ENCODE measurements at regions not wholly inside any gene's neighbourhood (a gene's known extent, or its start where the extent isn't known, plus 50 kb on each side); places are given as distances from the start of the nearest gene placed in this dataset.

- no peak for TF ChIP-seq CTCF (IDR thresholded peaks at IDR 0.05; ENCODE audit: extremely low read depth, low read depth, low read length)
- Histone ChIP-seq H3K36me3 (ENCODE audit: insufficient read depth, low read length) (no peaks in the 10 kb centered on the region), H3K9me3 (ENCODE audit: low read depth, low read length) (no peaks in the 10 kb centered on the region), H3K4me2 (ENCODE audit: insufficient read depth, low read length) (no peak overlapping the region), H3K27me3 (ENCODE audit: insufficient read depth, low read length) (no peaks in the 10 kb centered on the region), H3K79me2 (ENCODE audit: insufficient read depth, low read length) (no peaks in the 10 kb centered on the region), H3K4me1 (ENCODE audit: insufficient read depth, low read length) (peaks cover 2% of the 10 kb centered on the region), H3K27ac (ENCODE audit: low read depth, low read length) (no peak overlapping the region), H4K20me1 (ENCODE audit: insufficient read depth, low read length) (no peaks in the 10 kb centered on the region), H3K4me3 (ENCODE audit: insufficient read depth, low read length) (no peak overlapping the region), H2AFZ (ENCODE audit: low read length) (no peak overlapping the region)
- no peak for DNase-seq (ENCODE audit: insufficient read length, low spot score, missing footprints)
Observed at GRCh38 chr14:89624500-89625156, 207.6 kb upstream of the FOXN3 start.

- Histone ChIP-seq H3K36me3 (ENCODE audit: insufficient read depth, low read length) (no peaks in the 10 kb centered on the region), H3K4me3 (ENCODE audit: insufficient read depth, low read length) (no peak overlapping the region), H3K27me3 (ENCODE audit: insufficient read depth, low read length) (no peaks in the 10 kb centered on the region), H3K27ac (ENCODE audit: low read depth, low read length) (no peak overlapping the region), H3K9me3 (ENCODE audit: low read depth, low read length) (no peaks in the 10 kb centered on the region), H2AFZ (ENCODE audit: low read length) (no peak overlapping the region), H3K4me1 (ENCODE audit: insufficient read depth, low read length) (peaks cover 14% of the 10 kb centered on the region), H3K4me2 (ENCODE audit: insufficient read depth, low read length) (no peak overlapping the region), H4K20me1 (ENCODE audit: insufficient read depth, low read length) (no peaks in the 10 kb centered on the region), H3K79me2 (ENCODE audit: insufficient read depth, low read length) (peaks cover 2% of the 10 kb centered on the region)
- DNase-seq (ENCODE audit: insufficient read length, low spot score, missing footprints) = no peak
- no peak for TF ChIP-seq CTCF (IDR thresholded peaks at IDR 0.05; ENCODE audit: extremely low read depth, low read depth, low read length)
Observed at GRCh38 chr14:89621791-89622638, 205.0 kb upstream of the FOXN3 start.

- no peaks in the 10 kb centered on the region for H3K36me3 ChIP-seq (ENCODE audit: insufficient read depth, low read length)
- peaks cover 6% of the 10 kb centered on the region for H3K79me2 ChIP-seq (ENCODE audit: insufficient read depth, low read length)
- H3K9me3 ChIP-seq (ENCODE audit: low read depth, low read length) = no peaks in the 10 kb centered on the region
- no peak overlapping the region for H3K4me3 ChIP-seq (ENCODE audit: insufficient read depth, low read length)
- peaks cover 19% of the 10 kb centered on the region for H3K4me1 ChIP-seq (ENCODE audit: insufficient read depth, low read length)
- no peaks in the 10 kb centered on the region for H3K27me3 ChIP-seq (ENCODE audit: insufficient read depth, low read length)
- H3K4me2 ChIP-seq (ENCODE audit: insufficient read depth, low read length) = no peak overlapping the region
- no peak overlapping the region for H3K27ac ChIP-seq (ENCODE audit: low read depth, low read length)
- DNase-seq (ENCODE audit: insufficient read length, low spot score, missing footprints) = no peak
- no peaks in the 10 kb centered on the region for H4K20me1 ChIP-seq (ENCODE audit: insufficient read depth, low read length)
- H2AFZ ChIP-seq (ENCODE audit: low read length) = no peak overlapping the region
- TF ChIP-seq CTCF (IDR thresholded peaks at IDR 0.05; ENCODE audit: extremely low read depth, low read depth, low read length) = no peak
Observed at GRCh38 chr14:89621009-89621421, 204.0 kb upstream of the FOXN3 start.

GRCh38 chr14:89620436-89620835, 203.4 kb upstream of the FOXN3 start:
- H3K4me3 ChIP-seq (ENCODE audit: insufficient read depth, low read length) = no peak overlapping the region
- no peaks in the 10 kb centered on the region for H3K36me3 ChIP-seq (ENCODE audit: insufficient read depth, low read length)
- H3K27ac ChIP-seq (ENCODE audit: low read depth, low read length) = no peak overlapping the region
- H3K4me1 ChIP-seq (ENCODE audit: insufficient read depth, low read length) = peaks cover 19% of the 10 kb centered on the region
- no peak for DNase-seq (ENCODE audit: insufficient read length, low spot score, missing footprints)
- no peak overlapping the region for H3K4me2 ChIP-seq (ENCODE audit: insufficient read depth, low read length)
- peaks cover 6% of the 10 kb centered on the region for H3K79me2 ChIP-seq (ENCODE audit: insufficient read depth, low read length)
- no peaks in the 10 kb centered on the region for H3K9me3 ChIP-seq (ENCODE audit: low read depth, low read length)
- no peak overlapping the region for H2AFZ ChIP-seq (ENCODE audit: low read length)
- TF ChIP-seq CTCF (IDR thresholded peaks at IDR 0.05; ENCODE audit: extremely low read depth, low read depth, low read length) = no peak
- no peaks in the 10 kb centered on the region for H3K27me3 ChIP-seq (ENCODE audit: insufficient read depth, low read length)
- no peaks in the 10 kb centered on the region for H4K20me1 ChIP-seq (ENCODE audit: insufficient read depth, low read length)

All from osteoblast (primary cell).